WERI-Rb-1 (cell line): ENCODE measurements at regions not wholly inside any gene's neighbourhood (a gene's known extent, or its start where the extent isn't known, plus 50 kb on each side); places are given as distances from the start of the nearest gene placed in this dataset.

ENCODE experiments used
- DNase-seq: peaks from one replicate; pipeline ENCODE4 v3.0.0-alpha.2; 2020
- H3K27ac ChIP-seq: fragments of 250-450 bp; sonication (Bioruptor Pico); 2 replicates; pipeline ENCODE4 v1.5.1; 2020; ENCODE audit warnings: mild to moderate bottlenecking, moderate library complexity
- H3K27me3 ChIP-seq: fragments of 250-450 bp; sonication (Bioruptor Pico); 2 replicates; pipeline ENCODE4 v1.5.1; 2021; ENCODE audit warnings: mild to moderate bottlenecking, low read depth, moderate library complexity; ENCODE audit not compliant: insufficient read depth, severe bottlenecking
- H3K36me3 ChIP-seq: fragments of 250-450 bp; sonication (Bioruptor Pico); 2 replicates; pipeline ENCODE4 v1.5.1; 2020; ENCODE audit warnings: mild to moderate bottlenecking, moderate library complexity
- H3K4me3 ChIP-seq: 2 replicates; pipeline ENCODE4 v1.5.1; 2011; ENCODE audit warnings: low read depth, mild to moderate bottlenecking, control low read depth, low read length
- H3K9me3 ChIP-seq: fragments of 250-450 bp; sonication (Bioruptor Pico); 2 replicates; pipeline ENCODE4 v1.5.1; 2021; ENCODE audit warnings: mild to moderate bottlenecking, moderate library complexity; ENCODE audit not compliant: severe bottlenecking
- CTCF ChIP-seq: IDR thresholded peaks from 2 replicates; pipeline ENCODE4 v1.5.1; 2011; ENCODE audit warnings: low read depth, mild to moderate bottlenecking, control low read depth, inconsistent platforms, low read length

- Histone ChIP-seq H3K36me3 (no peaks in the 10 kb centered on the region), H3K27me3 (no peaks in the 10 kb centered on the region), H3K27ac (no peak overlapping the region), H3K4me3 (no peak overlapping the region), H3K9me3 (peaks cover 6% of the 10 kb centered on the region)
- no peak for TF ChIP-seq CTCF
- peak; percentile 13 for DNase-seq
Observed at GRCh38 chr3:30167541-30168011, 438.8 kb upstream of the TGFBR2 start.

GRCh38 chr3:30169487-30169886 lies 436.9 kb upstream of the TGFBR2 start:
- no peak for TF ChIP-seq CTCF
- Histone ChIP-seq H3K9me3 (peaks cover 6% of the 10 kb centered on the region), H3K36me3 (no peaks in the 10 kb centered on the region), H3K27me3 (no peaks in the 10 kb centered on the region), H3K27ac (no peak overlapping the region), H3K4me3 (no peak overlapping the region)
- no peak for DNase-seq

- no peak for DNase-seq
- no peak for TF ChIP-seq CTCF
Observed at GRCh38 chr3:30170681-30171438, 435.5 kb upstream of the TGFBR2 start.

GRCh38 chr3:30174357-30174756 lies 432.0 kb upstream of the TGFBR2 start:
- no peak for TF ChIP-seq CTCF
- no peaks in the 10 kb centered on the region for H3K36me3 ChIP-seq
- H3K27me3 ChIP-seq: no peaks in the 10 kb centered on the region
- no peaks in the 10 kb centered on the region for H3K9me3 ChIP-seq
- no peak for DNase-seq
- no peak overlapping the region for H3K4me3 ChIP-seq
- no peak overlapping the region for H3K27ac ChIP-seq

More at GRCh38 chr3:30170681-30171438, 435.5 kb upstream of the TGFBR2 start:
- no peaks in the 10 kb centered on the region for H3K27me3 ChIP-seq
- H3K9me3 ChIP-seq: peaks cover 6% of the 10 kb centered on the region
- H3K36me3 ChIP-seq: no peaks in the 10 kb centered on the region
- no peak overlapping the region for H3K4me3 ChIP-seq
- no peak overlapping the region for H3K27ac ChIP-seq

GRCh38 chr3:30180310-30181177 lies 425.9 kb upstream of the TGFBR2 start:
- no peak overlapping the region for H3K4me3 ChIP-seq
- no peaks in the 10 kb centered on the region for H3K36me3 ChIP-seq
- no peak for DNase-seq
- H3K27ac ChIP-seq: no peak overlapping the region
- TF ChIP-seq CTCF: no peak
- H3K9me3 ChIP-seq: no peaks in the 10 kb centered on the region
- no peaks in the 10 kb centered on the region for H3K27me3 ChIP-seq
